ENCODE measurements at regions not wholly inside any gene's neighbourhood (a gene's known extent, or its start where the extent isn't known, plus 50 kb on each side); places are given as distances from the start of the nearest gene placed in this dataset.
A peak's percentile ranks its signal among the peaks of the same experiment; 100 is the strongest.
"Not testable (repeated sequence)": the region's sequence is repeated elsewhere in the genome, so short reads cannot be mapped to it uniquely, and the experiment has no call there.

DNA sequence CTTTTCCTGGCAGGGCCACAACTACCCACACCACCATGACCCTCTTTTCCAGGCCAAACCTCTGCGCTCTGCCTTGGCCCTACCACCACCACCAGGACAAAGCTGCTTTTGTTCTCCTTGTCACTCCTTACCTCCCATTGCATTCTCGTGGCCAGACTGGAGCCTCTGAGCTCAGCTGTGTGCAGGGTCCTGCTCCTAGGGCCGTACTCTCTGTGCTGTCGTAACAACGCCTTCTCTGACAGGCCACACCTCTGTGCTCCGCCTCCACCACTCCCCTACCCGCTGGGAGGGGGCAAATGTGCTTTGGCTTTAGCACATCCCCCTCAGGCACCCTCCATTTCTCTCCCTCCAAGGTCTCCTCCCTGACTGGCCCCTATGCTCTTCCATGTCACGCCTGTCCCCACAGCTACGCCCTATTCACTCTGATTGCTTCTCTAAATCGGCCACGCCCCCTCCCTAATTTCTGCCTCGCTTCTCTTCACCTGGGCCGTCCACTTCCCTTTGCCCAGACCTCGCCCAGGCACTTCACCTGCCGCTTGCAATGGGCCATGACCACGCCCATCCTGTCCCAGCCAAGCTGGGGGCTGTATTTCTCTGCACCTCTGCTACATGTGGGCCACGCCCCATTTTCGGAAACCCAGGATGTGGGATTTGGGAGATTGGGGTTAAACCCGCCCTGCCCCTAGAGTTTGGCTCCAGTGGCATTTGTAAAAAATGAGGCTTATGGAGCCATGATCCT lies 472.3 kb downstream of the KLF12 start:
- DNase-seq, result no peak
- Mint-ChIP-seq H3K27me3 (peaks cover 7% of the 10 kb centered on the region), H3K27ac (no peak overlapping the region), H3K4me3 (no peak overlapping the region), H3K4me1 (peaks cover 9% of the 10 kb centered on the region), H3K9me3 (peaks cover 4% of the 10 kb centered on the region), H3K36me3 (no peaks in the 10 kb centered on the region)
- CTCF ChIA-PET, result no interaction called here

DNA sequence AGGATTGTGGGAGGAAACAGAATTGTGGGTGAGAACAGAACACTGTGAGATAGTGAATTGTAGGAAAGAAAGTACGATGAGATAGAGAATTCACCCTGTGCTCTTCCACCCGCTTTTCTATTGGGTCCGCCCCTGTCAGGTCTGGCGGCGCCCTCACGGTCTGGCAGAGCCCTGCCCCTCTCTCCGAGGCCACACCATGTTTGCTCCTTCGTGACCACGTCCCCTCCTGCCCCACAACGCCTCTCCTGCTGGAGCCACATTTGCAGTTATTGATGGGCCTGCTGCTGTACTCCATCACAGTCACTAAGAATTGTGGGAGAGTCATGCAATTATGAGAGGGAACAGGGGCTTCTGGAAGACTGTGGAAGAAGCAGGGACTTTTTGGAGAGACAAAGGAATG lies 473.1 kb downstream of the KLF12 start:
- Mint-ChIP-seq H3K36me3 (no peaks in the 10 kb centered on the region), H3K27me3 (peaks cover 7% of the 10 kb centered on the region), H3K27ac (no peak overlapping the region), H3K9me3 (peaks cover 4% of the 10 kb centered on the region), H3K4me3 (no peak overlapping the region), H3K4me1 (peaks cover 9% of the 10 kb centered on the region)
- DNase-seq, result no peak
- CTCF ChIA-PET, result no interaction called here

DNA sequence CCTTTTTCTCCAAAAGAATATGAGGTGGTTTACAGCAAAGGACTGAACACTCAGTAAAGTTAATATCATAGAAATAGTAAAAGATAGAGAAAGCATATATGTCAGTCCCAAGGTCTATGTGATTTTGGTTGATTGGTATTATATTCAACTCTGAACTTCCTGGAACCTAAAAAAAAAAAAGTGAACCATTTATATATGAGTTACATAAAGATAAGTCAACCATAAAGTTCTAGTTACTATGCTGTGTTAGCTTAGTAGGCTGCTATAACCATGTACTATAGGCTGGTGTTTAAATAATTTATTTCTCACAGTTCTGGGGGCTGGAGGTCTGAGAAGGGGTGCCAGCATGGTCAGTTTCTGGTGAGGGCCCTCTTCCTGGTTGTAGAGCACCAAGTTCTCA lies 475.6 kb downstream of the KLF12 start:
- DNase-seq, result no peak
- no peak overlapping the region for H3K4me3 Mint-ChIP-seq
- CTCF ChIA-PET, result no interaction called here
- H3K9me3 Mint-ChIP-seq, result peaks cover 4% of the 10 kb centered on the region
- peaks cover 7% of the 10 kb centered on the region for H3K27me3 Mint-ChIP-seq
- H3K4me1 Mint-ChIP-seq, result peaks cover 9% of the 10 kb centered on the region
- no peak overlapping the region for H3K27ac Mint-ChIP-seq
- H3K36me3 Mint-ChIP-seq, result no peaks in the 10 kb centered on the region

DNA sequence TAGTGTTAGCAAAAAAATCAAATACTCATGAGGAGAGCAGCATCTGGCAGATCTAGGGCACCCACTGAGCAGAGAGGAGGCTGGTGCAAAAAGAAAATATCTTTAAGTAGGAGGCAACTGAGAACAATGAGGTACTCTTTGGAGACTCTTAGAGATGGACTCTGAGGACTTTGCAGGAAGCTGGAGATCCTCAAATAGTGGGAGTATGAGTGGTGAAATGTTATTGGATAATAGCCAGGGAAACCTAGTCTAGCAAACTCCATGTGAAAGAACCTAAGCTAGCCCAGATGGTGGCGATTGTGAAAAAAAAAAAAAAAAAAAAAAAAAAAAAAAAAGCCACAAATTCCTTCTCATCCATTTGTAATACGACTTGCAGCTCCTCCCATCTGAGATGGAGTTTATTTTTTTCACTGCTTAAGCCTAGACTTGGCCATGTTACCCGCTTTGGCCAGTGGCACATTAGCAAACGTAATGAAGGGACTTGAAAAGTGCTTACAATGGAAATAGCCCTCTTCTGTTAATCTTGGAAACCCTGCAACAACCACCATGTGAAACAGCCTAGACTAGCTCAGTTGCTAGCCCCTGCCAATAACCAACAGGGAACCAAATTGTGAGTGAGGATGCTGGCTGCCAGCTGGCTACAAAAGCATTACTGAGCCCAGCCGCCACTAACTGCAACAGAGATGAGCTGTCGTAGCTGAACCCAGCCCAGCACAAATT lies 476.2 kb downstream of the KLF12 start:
- peaks cover 4% of the 10 kb centered on the region for H3K9me3 Mint-ChIP-seq
- CTCF ChIA-PET, result no interaction called here
- H3K27ac Mint-ChIP-seq, result no peak overlapping the region
- H3K36me3 Mint-ChIP-seq, result no peaks in the 10 kb centered on the region
- H3K4me1 Mint-ChIP-seq, result peaks cover 9% of the 10 kb centered on the region
- peaks cover 7% of the 10 kb centered on the region for H3K27me3 Mint-ChIP-seq
- DNase-seq, result no peak
- no peak overlapping the region for H3K4me3 Mint-ChIP-seq

DNA sequence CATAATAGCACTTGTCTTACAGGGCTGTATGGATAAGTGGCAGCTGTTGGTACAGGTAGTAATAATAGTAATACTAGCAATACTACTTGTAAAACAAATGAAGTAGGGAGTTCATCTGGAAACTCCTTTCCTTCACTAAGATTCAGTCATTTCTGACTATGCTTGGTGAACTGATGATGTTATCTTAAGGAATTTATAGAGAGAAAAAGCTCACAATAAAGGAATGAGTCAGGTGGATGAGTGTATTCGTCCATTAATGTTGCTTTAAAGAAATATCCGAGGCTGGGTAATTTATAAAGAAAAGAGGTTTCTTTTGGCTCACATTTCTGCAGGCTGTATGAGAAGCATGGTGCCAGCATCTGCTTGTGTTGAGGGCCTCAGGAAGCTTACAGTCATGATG lies 477.3 kb downstream of the KLF12 start:
- H3K27me3 Mint-ChIP-seq, result peaks cover 4% of the 10 kb centered on the region
- H3K4me1 Mint-ChIP-seq, result peaks cover under 1% of the 10 kb centered on the region
- H3K36me3 Mint-ChIP-seq, result no peaks in the 10 kb centered on the region
- no peak for DNase-seq
- H3K4me3 Mint-ChIP-seq, result no peak overlapping the region
- H3K27ac Mint-ChIP-seq, result no peak overlapping the region
- no peaks in the 10 kb centered on the region for H3K9me3 Mint-ChIP-seq
- CTCF ChIA-PET, result no interaction called here

DNA sequence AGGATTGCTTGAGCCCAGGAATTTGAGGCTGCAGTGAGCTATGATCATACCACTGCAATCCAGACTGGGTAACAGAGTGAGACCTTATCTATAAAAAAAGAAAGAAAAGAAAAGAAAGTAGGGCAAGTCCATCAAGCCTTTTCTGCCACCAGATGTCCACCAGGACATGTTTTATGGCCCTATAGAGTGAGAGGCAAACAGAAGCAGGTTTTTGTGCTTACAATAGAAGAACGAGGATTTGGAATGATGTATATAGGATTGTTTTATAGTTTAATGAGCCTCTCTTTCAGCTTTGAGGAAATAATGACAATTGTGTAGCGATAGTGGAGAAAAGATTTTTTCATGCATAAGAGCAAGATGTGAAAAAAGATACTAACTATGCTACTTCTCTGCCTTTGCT lies 480.5 kb downstream of the KLF12 start:
- no peak for DNase-seq
- Mint-ChIP-seq H3K27me3 (peaks cover 8% of the 10 kb centered on the region), H3K9me3 (peaks cover 7% of the 10 kb centered on the region), H3K4me3 (no peak overlapping the region), H3K36me3 (no peaks in the 10 kb centered on the region), H3K27ac (no peak overlapping the region), H3K4me1 (no peaks in the 10 kb centered on the region)
- CTCF ChIA-PET, result no interaction called here

DNA sequence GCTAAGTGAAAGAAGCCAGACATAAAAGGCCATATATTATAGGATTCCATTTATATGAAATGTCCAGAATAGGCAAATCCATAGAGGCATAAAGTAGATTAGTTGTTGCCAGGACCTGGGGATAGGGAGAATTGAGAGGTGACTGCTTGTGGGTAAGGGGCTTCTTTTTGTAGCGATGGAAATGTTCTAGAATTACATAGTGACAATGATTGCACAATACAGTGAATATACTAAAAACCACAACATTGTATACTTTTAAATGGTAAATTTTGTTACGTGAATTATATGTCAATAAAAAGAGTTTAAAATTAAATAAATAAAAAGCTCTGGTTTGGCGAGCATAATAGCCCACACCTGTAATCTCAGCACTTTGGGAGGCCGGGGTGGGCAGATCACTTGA lies 486.8 kb downstream of the KLF12 start:
- Mint-ChIP-seq H3K27me3 (peaks cover 4% of the 10 kb centered on the region), H3K4me3 (no peak overlapping the region), H3K9me3 (peaks cover 14% of the 10 kb centered on the region), H3K36me3 (no peaks in the 10 kb centered on the region), H3K27ac (no peak overlapping the region), H3K4me1 (no peaks in the 10 kb centered on the region)
- no peak for DNase-seq
- CTCF ChIA-PET, result no interaction called here

- H3K27me3 Mint-ChIP-seq, CTCF ChIA-PET, H3K9me3 Mint-ChIP-seq, H3K27ac Mint-ChIP-seq, DNase-seq, H3K36me3 Mint-ChIP-seq, H3K4me3 Mint-ChIP-seq: not testable (repeated sequence)
- H3K4me1 Mint-ChIP-seq, result peaks cover 13% of the 10 kb centered on the region
Observed at GRCh38 chr13:73640476-73641179, 493.6 kb downstream of the KLF12 start.

- no peak overlapping the region for H3K4me3 Mint-ChIP-seq
- peaks cover 5% of the 10 kb centered on the region for H3K36me3 Mint-ChIP-seq
- CTCF ChIA-PET, result no interaction called here
- peaks cover 32% of the 10 kb centered on the region for H3K4me1 Mint-ChIP-seq
- H3K9me3 Mint-ChIP-seq, result peaks cover 3% of the 10 kb centered on the region
- DNase-seq, result no peak
- no peak overlapping the region for H3K27ac Mint-ChIP-seq
- peaks cover 12% of the 10 kb centered on the region for H3K27me3 Mint-ChIP-seq
Observed at GRCh38 chr13:73635166-73635787, 498.9 kb downstream of the KLF12 start.

GRCh38 chr13:73633817-73634460 lies 500.3 kb downstream of the KLF12 start:
- CTCF ChIA-PET, result no interaction called here
- Mint-ChIP-seq H3K4me3 (no peak overlapping the region), H3K9me3 (peaks cover 2% of the 10 kb centered on the region), H3K27ac (no peak overlapping the region), H3K4me1 (peaks cover 27% of the 10 kb centered on the region), H3K27me3 (peaks cover 12% of the 10 kb centered on the region), H3K36me3 (peaks cover 3% of the 10 kb centered on the region)
- DNase-seq, result no peak

DNA sequence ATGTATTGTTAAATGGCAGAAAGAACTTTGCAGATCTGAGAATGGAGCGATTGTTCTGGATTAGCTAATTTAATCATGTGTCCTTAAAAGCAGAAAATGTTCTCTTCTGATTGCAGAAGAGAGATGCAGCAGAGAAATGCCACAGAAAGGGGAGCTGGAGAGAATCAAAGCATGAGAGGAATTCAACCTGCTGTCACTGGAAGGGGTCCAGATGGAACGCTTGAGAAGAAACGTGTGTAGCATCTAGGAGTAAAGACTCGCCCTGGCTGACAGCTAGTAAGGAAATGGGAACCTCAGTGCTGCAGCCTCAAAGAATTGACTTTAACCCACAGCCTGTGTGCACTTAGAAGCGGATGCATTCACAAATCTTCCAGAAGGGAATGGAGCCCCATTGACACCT lies 502.8 kb downstream of the KLF12 start:
- CTCF ChIA-PET, result no interaction called here

DNA sequence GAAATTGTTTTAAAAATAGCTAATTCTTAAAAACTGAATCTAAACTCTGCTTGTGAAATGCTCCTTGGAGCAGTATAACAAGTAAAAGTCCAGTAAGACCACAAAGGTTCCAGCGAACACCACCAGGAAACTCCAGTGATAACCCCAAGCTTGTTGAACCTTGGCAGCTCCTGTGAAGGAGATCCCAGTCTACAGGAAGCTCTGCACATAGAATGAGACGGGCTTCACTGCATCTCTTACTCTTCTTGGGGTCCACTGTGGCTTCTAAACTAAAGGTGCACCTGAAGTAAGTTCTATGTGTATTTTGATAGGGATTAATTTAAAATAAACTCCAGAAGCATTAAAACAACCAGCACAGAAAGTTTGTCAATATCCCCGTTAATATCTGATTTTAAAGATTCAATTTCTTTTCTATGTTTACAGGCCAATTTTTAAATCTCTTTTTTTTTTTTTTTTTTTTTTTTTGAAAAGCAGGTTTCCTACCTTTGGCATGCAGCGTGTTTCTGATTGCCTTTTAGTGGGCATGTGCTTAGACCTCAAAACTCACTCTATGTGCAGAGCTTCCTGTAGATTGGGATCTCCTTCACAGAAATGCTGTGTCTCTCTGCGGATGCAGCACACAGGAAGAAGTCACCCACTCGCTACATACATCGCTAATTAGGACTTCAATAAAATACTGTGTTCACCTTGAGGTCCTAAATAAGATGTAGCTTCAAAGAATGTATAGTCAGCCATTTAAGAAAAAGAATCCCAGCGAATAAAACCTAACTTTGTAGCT lies 508.5 kb downstream of the KLF12 start:
- H3K4me1 Mint-ChIP-seq, result peaks cover 55% of the 10 kb centered on the region
- peaks cover 12% of the 10 kb centered on the region for H3K36me3 Mint-ChIP-seq
- peaks cover 14% of the 10 kb centered on the region for H3K9me3 Mint-ChIP-seq
- H3K27ac Mint-ChIP-seq, result peak overlapping the region; percentile 87
- peak; percentile 66 for DNase-seq
- peak overlapping the region; percentile 3 for H3K4me3 Mint-ChIP-seq
- CTCF ChIA-PET, result interaction anchor here (1.0 kb wide), 1 partner anchor 15 kb away, joined by 5 read pairs; no protein-coding TSS in a partner anchor
- H3K27me3 Mint-ChIP-seq, result no peaks in the 10 kb centered on the region

More for the DNA sequence above, 502.8 kb downstream of the KLF12 start:
- peaks cover 8% of the 10 kb centered on the region for H3K36me3 Mint-ChIP-seq
- H3K4me1 Mint-ChIP-seq, result peaks cover 29% of the 10 kb centered on the region
- H3K27me3 Mint-ChIP-seq, result peaks cover 7% of the 10 kb centered on the region
- peaks cover 8% of the 10 kb centered on the region for H3K9me3 Mint-ChIP-seq
- H3K4me3 Mint-ChIP-seq, result no peak overlapping the region
- no peak for DNase-seq
- H3K27ac Mint-ChIP-seq, result no peak overlapping the region

- no peak for DNase-seq
- Mint-ChIP-seq H3K9me3 (peaks cover 11% of the 10 kb centered on the region), H3K36me3 (peaks cover 10% of the 10 kb centered on the region), H3K4me1 (peaks cover 55% of the 10 kb centered on the region), H3K27ac (no peak overlapping the region), H3K27me3 (no peaks in the 10 kb centered on the region), H3K4me3 (no peak overlapping the region)
- CTCF ChIA-PET, result no interaction called here
Observed at GRCh38 chr13:73623281-73623680, 510.9 kb downstream of the KLF12 start.

Measured in activated naive CD4-positive, alpha-beta T cell treated with anti-CD3 and anti-CD28 coated beads, Interleukin-2, amount 10 ng/mL, durations not matched to agents 7 days and 5 days (primary cell).